Esophagus (tissue), 2 donors: ENCODE measurements at regions not wholly inside any gene's neighbourhood (a gene's known extent, or its start where the extent isn't known, plus 50 kb on each side); places are given as distances from the start of the nearest gene placed in this dataset.

Experiments
- H3K27ac ChIP-seq, 2 donors: one replicate each; pipeline ENCODE4 v1.5.1; 2013; ENCODE audit warnings: low read depth in 2 of 2, mild to moderate bottlenecking in 2 of 2, inconsistent platforms in 1 of 2, low read length in 1 of 2, moderate library complexity in 1 of 2
- H3K27me3 ChIP-seq, 2 donors: one replicate each; pipeline ENCODE4 v1.6.1; 2013; ENCODE audit warnings: low read length in 2 of 2, control low read depth in 1 of 2, mild to moderate bottlenecking in 1 of 2; ENCODE audit not compliant: insufficient read depth in 2 of 2, control insufficient read depth in 1 of 2
- H3K36me3 ChIP-seq, 2 donors: one replicate each; pipeline ENCODE4 v1.6.1; 2013; ENCODE audit warnings: low read length in 1 of 2; ENCODE audit not compliant: control insufficient read depth in 2 of 2, insufficient read depth in 2 of 2
- H3K4me1 ChIP-seq, 2 donors: one replicate each; pipeline ENCODE4 v1.6.1; 2013; ENCODE audit warnings: low read length in 1 of 2; ENCODE audit not compliant: control insufficient read depth in 2 of 2, insufficient read depth in 2 of 2
- H3K4me3 ChIP-seq, 2 donors: one replicate each; pipeline ENCODE4 v1.5.1; 2013; ENCODE audit warnings: low read length in 2 of 2, mild to moderate bottlenecking in 2 of 2, low read depth in 1 of 2, moderate library complexity in 1 of 2
- H3K9me3 ChIP-seq, 2 donors: one replicate each; pipeline ENCODE4 v1.6.1; 2013; ENCODE audit warnings: mild to moderate bottlenecking in 2 of 2, low read depth in 1 of 2, low read length in 1 of 2, moderate library complexity in 1 of 2; ENCODE audit not compliant: control insufficient read depth in 2 of 2, insufficient read depth in 1 of 2
- WGBS, 2 donors: extraction: QIAGEN DNeasy Blood & Tissue Kit; methylation state at CpG; one replicate each; pipeline ENCODE4 v1.1.7; 2013; 5-methylcytosine and 5-hydroxymethylcytosine counted together
- donor health status: healthy with polysubstance abuse.
- donor health status: Bipolar disorder and iron deficiency.

GRCh38 chr16:73885319-73885718 lies 411.3 kb upstream of the PSMD7 start:
- Histone ChIP-seq H3K27me3 (no peaks in the 10 kb centered on the region), H3K4me3 (no peak overlapping the region), H3K36me3 (no peaks in the 10 kb centered on the region), H3K9me3 (no peaks in the 10 kb centered on the region), H3K27ac (no peak overlapping the region), H3K4me1 (no peaks in the 10 kb centered on the region)
- WGBS, 2 donors = 84 to 88% methylated on average over 4 of the region's 4 CpGs

- H3K36me3 ChIP-seq = no peaks in the 10 kb centered on the region
- H3K4me1 ChIP-seq = no peaks in the 10 kb centered on the region
- 86 to 93% methylated on average over 3 of the region's 3 CpGs for WGBS, 2 donors
- H3K9me3 ChIP-seq = no peaks in the 10 kb centered on the region
- no peak overlapping the region for H3K27ac ChIP-seq
- no peaks in the 10 kb centered on the region for H3K27me3 ChIP-seq
- no peak overlapping the region for H3K4me3 ChIP-seq
These were observed 412.8 kb upstream of the PSMD7 start for GRCh38 chr16:73883841-73884240.

GRCh38 chr16:73883126-73883525 lies 413.5 kb upstream of the PSMD7 start:
- Histone ChIP-seq H3K27ac (no peak overlapping the region), H3K27me3 (no peaks in the 10 kb centered on the region), H3K9me3 (no peaks in the 10 kb centered on the region), H3K4me1 (no peaks in the 10 kb centered on the region), H3K4me3 (no peak overlapping the region), H3K36me3 (no peaks in the 10 kb centered on the region)
- WGBS, 2 donors = 57 to 67% methylated on average over 2 of the region's 2 CpGs

- Histone ChIP-seq H3K27me3 (no peaks in the 10 kb centered on the region), H3K4me1 (no peaks in the 10 kb centered on the region), H3K27ac (no peak overlapping the region), H3K4me3 (no peak overlapping the region), H3K9me3 (no peaks in the 10 kb centered on the region), H3K36me3 (no peaks in the 10 kb centered on the region)
- WGBS, 2 donors = 67 to 71% methylated on average over 2 of the region's 2 CpGs
These were observed 414.0 kb upstream of the PSMD7 start for GRCh38 chr16:73882651-73883050.

- no peaks in the 10 kb centered on the region for H3K27me3 ChIP-seq
- no peaks in the 10 kb centered on the region for H3K4me1 ChIP-seq
- WGBS, 2 donors = 31 to 37% methylated on average over 7 of the region's 7 CpGs
These were observed 414.6 kb upstream of the PSMD7 start for GRCh38 chr16:73882033-73882432.

GRCh38 chr16:73879621-73880020 lies 417.0 kb upstream of the PSMD7 start:
- H3K4me3 ChIP-seq = no peak overlapping the region
- H3K27me3 ChIP-seq = no peaks in the 10 kb centered on the region
- H3K9me3 ChIP-seq = no peaks in the 10 kb centered on the region
- no peaks in the 10 kb centered on the region for H3K4me1 ChIP-seq
- no peak overlapping the region for H3K27ac ChIP-seq
- no peaks in the 10 kb centered on the region for H3K36me3 ChIP-seq
- whole genome bisulfite sequencing, 2 donors = 78 to 79% methylated on average over 2 of the region's 2 CpGs

More at GRCh38 chr16:73882033-73882432, 414.6 kb upstream of the PSMD7 start:
- no peaks in the 10 kb centered on the region for H3K9me3 ChIP-seq
- H3K36me3 ChIP-seq = no peaks in the 10 kb centered on the region
- H3K27ac ChIP-seq = no peak overlapping the region
- no peak overlapping the region for H3K4me3 ChIP-seq

GRCh38 chr16:73878611-73879010 lies 418.0 kb upstream of the PSMD7 start:
- H3K4me1 ChIP-seq = no peaks in the 10 kb centered on the region
- H3K4me3 ChIP-seq = no peak overlapping the region
- 9 to 22% methylated on average over 2 of the region's 2 CpGs for WGBS, 2 donors
- H3K9me3 ChIP-seq = no peaks in the 10 kb centered on the region
- no peaks in the 10 kb centered on the region for H3K36me3 ChIP-seq
- no peak overlapping the region for H3K27ac ChIP-seq
- no peaks in the 10 kb centered on the region for H3K27me3 ChIP-seq

GRCh38 chr16:73877150-73877549 lies 419.5 kb upstream of the PSMD7 start:
- Histone ChIP-seq H3K27me3 (no peaks in the 10 kb centered on the region), H3K4me1 (no peaks in the 10 kb centered on the region), H3K9me3 (no peaks in the 10 kb centered on the region), H3K27ac (no peak overlapping the region), H3K36me3 (no peaks in the 10 kb centered on the region), H3K4me3 (no peak overlapping the region)
- 46 to 53% methylated on average over 3 of the region's 3 CpGs for WGBS, 2 donors

- Histone ChIP-seq H3K36me3 (no peaks in the 10 kb centered on the region), H3K4me1 (no peaks in the 10 kb centered on the region), H3K27ac (no peak overlapping the region), H3K4me3 (no peak overlapping the region), H3K27me3 (no peaks in the 10 kb centered on the region), H3K9me3 (no peaks in the 10 kb centered on the region)
- 75 to 78% methylated on average over 7 of the region's 7 CpGs for WGBS, 2 donors
These were observed 420.5 kb upstream of the PSMD7 start for GRCh38 chr16:73875996-73876690.

GRCh38 chr16:73874324-73874723 lies 422.3 kb upstream of the PSMD7 start:
- Histone ChIP-seq H3K27ac (no peak overlapping the region), H3K36me3 (no peaks in the 10 kb centered on the region), H3K4me3 (no peak overlapping the region), H3K27me3 (no peaks in the 10 kb centered on the region), H3K9me3 (no peaks in the 10 kb centered on the region), H3K4me1 (no peaks in the 10 kb centered on the region)
- WGBS, 2 donors = 24 to 26% methylated on average over 3 of the region's 3 CpGs
